Superior temporal gyrus (tissue), 1 donor: ENCODE measurements at regions not wholly inside any gene's neighbourhood (a gene's known extent, or its start where the extent isn't known, plus 50 kb on each side); places are given as distances from the start of the nearest gene placed in this dataset.

ENCODE experiments used
- DNase-seq: peaks from one replicate; pipeline ENCODE4 v3.0.0-alpha.2; 2016; ENCODE audit errors: extremely low spot score

DNA sequence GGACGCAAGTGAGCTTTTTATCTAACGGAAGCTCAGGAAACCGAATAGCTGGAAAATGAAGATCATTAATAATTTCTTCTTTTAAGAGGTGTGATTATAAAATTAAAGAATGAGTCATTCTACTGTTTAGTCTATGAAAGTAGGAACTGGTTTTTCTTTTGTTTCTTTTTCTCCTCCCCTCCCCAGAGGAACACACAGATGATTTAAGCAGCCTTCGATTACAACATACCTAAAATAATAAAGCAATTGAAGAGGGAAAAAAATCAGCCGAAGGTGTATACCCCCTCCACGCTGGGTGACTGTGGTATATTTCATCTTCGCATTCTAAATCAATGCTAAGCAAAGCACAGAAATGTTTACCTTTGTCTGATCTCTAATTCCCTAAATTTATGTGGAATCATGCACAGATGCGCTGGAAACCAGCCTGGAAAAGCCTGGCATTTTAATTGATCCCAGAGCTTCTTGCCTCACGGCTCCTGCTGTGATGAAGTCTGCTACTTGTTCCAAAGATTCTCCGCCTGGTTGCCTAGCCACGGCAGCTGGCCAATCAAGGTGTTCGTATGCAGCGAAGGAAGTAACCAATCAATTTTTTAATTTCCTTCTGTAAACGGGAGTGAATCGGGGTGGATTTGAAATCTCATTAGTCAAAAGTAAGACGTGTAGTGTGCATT lies 133.9 kb downstream of the FANCF start:
- peak; percentile 28 for DNase-seq

DNA sequence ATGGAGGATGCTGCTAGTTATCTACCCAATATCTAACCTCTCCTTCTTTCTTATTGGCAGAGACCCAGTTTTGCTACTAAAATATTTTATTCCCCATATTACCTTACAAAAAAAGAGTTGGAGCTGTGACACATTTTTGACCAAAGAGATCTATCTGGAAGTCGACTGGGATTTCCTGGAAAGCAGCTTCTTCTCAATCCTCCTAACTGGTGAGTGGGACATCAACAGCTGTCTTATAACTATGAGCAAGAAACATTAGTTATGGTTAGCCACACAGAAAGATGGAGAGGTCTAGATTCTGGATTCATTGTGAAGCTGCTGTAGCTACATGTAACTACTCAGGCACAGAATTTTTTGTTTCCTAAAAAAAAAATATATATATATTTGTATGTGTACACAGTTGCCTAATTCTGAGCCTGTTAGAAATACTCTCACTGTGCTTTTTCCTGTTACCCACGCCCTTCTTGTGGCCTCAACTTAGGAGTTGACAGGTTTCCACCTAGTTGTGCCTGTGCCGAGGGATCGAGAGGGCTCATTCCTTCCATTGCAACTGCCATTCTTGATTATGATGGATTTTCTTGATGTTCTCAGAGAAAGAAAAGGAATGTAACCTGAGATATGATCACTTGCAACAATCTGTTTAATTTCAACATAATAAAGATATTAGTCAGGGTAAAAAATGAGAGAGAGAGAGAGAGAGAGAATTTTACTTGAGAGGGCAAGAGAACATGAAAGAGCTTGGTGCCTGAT lies 142.0 kb downstream of the SLC17A6 start:
- no peak for DNase-seq

DNA sequence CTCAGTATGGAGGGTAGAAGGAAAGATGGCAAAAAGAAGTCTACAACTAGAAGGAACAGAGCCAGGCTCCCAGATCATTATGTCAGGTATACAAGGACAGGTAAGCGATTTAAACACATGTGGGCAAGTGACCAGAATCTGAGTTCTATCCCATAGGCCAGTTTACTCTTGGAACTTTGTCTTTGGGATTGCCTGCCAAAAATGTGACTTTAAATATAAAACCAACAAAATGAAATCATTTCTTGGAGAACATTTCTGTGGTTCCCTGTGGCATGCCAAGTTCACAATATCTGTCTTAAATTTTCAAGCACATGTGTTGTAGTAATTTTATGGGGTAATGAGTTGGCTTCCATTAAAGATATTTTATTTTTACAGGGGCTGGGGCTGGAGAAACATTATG lies 141.0 kb downstream of the SLC17A6 start:
- no peak for DNase-seq

DNA sequence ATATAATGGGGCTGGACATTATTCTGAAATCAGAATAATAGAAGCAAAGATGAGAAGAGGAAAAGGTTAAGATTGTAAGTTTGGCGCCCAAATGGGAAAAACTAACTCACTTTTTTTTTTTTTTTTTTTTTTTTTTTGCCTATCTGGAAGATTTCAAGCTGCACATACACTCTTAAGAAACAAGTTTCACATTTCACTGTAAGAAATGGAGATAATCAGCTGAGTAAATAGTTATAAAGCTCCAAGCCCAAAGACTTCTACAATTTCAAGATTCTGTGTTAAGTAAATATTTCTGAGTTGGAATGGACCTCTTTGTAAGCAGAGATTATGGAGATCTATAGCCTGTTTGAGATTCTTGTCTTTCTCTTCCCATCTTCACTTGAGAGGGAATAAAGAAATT lies 140.0 kb downstream of the SLC17A6 start:
- DNase-seq: no peak

DNA sequence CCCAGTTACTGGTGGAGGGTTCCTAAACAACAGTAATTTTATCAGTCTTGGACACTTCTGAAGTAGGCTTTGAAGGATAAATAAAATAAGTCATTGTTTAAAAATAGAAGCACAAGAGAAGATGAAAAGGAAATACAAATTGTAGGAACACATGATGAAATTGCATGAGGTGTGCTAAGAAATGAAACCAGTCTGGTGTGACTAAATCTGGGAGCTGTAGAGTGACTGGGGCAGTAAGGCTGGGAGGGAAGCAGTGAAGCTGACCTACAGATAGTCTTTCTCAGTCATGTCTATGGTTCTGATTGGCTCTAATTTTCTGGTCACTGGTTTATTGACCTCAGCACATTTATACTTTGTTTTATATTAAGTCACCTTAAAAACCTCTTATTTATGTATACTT lies 139.1 kb downstream of the SLC17A6 start:
- no peak for DNase-seq

DNA sequence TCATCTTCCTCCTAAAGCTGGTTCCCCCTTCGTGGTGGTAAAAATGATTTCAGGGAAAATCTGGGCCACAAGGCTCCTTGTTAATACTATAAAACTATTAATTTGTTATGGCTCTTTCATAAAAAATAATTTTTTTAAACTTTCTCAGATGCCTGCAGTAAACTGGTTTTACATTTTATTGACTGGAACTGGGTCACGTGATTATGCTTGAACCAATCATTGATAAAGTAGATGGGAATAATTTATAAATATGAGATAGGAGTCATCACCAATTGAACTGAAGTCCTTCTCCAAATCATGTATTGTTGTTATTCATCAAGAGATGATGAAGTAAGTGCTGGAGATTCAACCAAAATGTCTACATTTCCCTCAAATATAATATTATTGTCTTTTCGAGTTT lies 138.4 kb downstream of the SLC17A6 start:
- no peak for DNase-seq

DNA sequence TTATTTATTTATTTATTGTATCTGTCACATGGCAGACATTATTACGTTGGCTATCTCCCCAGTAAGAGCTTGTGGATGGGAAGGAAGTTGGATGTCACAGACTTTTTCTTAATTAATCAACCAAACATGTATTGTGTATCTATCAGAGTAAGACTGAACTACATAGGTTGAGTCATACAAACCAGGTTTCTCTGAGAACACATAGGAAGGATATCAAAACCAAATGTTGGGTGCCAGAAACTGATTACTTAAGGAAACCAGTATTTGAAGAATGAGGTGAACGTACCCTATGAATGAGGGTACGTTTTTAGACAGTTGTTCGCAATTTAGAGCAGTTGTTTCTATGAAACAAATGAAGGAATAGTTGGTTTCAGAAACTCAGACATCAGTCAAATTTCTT lies 136.4 kb downstream of the SLC17A6 start:
- DNase-seq: no peak

DNA sequence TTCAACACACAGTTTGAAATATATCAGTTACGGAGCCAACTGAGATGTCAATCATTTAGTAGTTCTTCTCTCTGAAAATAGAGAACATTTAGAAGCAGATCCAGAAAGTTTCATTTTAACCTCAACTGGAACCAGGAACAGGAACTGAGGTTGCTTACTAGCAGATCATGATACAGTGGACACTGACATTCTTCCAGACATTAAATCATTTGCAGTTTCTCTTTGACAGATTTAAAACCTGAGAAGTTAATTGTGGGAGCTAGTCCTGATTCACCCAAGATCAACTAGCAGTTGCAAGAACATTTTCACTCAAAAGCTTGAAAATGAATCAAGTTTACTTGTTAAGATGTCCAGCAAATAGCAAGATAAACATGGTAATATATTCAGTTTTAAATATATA lies 135.4 kb downstream of the SLC17A6 start:
- no peak for DNase-seq

DNA sequence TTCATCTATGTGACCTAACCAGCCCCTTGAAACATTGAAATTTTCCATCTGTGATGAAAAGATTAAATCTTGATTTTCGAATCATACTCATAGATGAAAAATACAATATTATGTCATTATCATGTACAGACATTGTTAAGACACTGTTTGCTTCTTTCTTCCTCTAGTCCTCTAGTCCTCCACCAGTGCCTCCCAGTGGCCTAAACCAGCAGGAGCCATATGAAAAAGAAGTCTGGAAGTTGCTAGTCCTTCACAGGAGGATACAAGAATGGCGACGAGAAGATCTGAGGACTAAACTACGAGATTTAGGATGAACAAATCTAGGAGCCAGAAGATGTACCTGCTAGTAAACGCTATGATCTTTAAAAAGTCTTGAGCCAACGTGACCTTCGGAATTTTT lies 134.1 kb downstream of the SLC17A6 start:
- DNase-seq: no peak

DNA sequence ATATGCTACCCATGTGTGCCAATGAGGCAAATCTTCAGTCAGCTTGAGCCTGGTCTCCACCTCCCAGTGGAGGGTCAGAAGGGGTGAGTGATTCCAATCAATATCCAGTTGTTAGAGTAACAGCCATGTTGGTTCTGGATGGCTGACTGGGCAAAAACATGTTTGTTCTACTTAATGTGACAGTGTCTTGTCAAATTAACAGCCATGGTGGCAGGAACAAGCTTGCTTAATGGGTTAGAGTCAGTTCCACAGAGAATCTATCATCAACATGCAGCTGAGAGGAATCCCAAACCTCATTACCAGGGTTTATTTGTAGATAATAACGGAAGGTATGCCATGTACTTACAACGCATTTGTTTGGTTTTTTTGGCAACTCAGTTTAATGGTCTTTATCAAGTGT lies 133.2 kb downstream of the SLC17A6 start:
- no peak for DNase-seq

DNA sequence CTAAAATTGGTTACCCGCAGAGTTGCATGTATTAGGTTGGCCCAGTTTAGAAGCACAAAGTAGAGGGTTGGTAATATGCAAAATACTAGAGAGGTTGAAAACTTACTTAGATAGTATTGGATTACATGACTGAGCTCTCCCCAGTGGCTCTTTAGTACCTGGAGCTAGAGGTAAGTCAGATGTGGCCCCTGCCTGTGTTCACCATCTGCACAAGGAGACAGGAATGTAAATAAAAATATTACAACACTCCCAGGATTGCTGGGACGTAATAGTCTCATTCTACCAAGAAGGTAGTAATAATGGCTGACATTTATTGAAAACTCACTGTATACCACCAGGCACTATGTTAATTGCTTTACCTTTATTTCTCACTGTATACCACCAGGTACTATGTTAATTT lies 129.6 kb downstream of the SLC17A6 start:
- DNase-seq: no peak

DNA sequence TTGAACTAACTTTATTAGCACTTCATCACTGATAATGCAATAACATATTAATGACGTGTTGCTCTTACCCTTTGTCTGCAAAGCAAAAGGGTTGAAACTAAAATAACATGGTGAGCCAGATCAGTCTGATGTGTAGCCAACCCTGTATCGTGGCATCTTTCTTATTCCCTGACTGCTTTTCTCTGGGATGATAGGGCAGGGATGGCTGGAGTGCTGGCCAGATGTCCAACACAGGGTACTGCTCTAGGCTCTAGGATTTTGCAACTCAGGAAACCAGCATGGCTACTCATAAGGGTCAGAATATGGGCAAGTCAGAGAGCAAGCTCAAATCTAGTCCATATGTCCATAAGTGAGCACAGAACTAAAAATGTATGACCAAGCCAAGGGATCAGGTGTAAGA lies 129.1 kb downstream of the SLC17A6 start:
- no peak for DNase-seq

DNA sequence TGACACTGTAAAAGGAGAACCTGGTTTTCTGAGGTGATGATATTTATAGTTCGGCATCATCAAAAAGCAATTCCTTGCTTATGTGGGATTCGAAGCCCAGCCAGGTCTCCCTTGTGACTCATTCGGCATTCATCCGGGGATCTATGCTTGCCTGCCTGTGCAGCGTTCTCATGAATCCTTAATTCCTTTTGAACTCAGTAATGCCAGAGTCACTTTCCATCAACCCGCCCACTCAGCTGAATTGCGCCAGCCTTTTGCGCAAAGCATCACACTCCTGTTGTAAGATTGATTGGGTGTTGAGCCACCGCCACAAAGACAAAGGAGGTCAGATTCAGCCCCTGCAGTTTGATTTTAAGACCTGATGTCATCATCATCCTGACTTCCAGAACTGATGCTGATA lies 128.6 kb downstream of the SLC17A6 start:
- DNase-seq: no peak

DNA sequence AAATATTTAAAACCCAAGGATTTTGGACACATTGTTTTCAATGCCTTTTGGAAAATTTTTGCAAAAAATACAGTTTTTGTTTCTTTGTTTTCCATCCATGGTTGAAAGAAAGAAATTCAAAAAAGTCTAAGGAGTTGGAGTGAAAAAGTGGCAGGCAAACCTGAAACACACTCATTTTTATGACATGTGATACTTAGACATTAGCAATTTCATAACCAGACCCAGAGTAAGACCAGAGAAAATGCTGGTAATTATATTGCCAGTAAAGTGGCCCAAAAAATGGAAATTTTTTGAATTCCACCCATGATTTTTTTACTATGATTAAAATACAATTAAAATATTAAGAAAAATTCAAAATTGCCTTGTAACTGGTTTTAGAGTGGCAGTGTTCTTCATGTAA lies 128.2 kb downstream of the SLC17A6 start:
- no peak for DNase-seq

DNA sequence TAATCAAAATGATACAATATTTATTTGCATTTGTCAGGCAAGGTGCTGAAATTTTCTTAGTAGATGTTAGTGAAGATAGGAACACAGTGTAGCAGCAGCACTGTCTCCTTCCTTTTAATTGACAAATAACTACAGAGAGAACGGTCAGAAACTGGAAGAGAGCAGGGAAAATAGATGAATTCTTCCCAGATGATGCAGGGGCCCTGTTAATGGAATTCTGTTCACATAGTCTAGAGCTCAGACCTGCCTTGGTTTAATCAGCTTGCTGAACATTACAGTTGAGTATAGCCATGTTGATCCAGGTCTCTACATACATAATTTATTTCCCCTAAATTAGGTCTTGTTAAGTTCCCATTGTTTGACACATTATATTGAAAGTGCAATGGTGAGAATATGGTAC lies 127.4 kb downstream of the SLC17A6 start:
- DNase-seq: no peak

DNA sequence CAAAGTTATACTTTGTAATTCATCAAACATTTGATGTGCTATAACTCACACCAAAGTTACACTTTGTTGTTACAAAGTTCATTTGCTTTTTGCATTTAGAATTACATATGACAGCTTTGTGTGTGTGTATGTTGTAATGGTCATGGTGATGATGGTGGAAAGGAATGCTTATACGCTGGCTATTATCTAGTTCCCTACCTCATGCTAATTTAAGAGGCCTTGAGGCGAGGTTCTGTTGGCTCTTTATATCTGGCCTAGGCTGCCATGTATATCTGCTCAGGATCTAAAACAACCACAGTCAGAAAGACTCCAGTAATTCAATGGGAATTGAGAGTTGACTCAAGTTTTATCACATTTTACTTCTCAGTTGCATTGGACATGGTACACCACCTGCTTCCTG lies 123.4 kb downstream of the SLC17A6 start:
- DNase-seq: no peak

DNA sequence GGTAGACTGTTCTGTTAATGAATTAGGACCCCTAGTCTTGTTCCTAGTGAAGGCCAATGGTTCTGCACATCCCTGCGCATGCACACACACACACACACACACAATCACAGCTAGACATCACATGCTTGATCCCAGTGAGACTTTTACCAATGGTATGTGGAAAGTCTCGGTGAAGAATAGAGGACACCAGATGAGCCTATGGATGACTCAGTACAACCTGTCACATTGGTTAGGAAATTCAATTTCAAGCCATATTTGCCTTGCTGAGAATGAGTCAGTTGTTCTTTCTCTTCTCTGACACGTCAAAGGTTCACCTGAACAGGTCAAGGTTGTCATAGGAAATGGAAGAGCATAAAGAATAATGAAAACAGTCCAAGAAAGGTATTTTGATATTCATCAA lies 122.0 kb downstream of the SLC17A6 start:
- no peak for DNase-seq

DNA sequence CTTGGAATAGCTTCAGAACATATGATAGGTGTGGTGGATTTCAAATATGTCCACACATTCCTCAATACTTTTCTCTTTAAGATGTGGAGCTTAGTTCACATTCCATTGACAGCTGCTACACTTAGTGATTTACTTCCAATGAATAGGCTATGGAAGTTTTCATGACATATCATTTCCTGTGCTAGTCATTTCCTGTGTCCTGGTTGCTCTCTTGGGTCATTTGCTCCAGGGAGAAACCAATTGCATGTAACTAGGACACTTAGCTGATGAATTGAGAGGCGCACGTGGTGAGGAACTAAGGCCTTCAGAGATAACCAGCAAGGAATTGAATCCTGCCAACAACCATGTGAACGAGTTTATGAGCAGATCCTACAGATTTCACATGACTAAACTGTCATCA lies 120.9 kb downstream of the SLC17A6 start:
- DNase-seq: no peak

DNA sequence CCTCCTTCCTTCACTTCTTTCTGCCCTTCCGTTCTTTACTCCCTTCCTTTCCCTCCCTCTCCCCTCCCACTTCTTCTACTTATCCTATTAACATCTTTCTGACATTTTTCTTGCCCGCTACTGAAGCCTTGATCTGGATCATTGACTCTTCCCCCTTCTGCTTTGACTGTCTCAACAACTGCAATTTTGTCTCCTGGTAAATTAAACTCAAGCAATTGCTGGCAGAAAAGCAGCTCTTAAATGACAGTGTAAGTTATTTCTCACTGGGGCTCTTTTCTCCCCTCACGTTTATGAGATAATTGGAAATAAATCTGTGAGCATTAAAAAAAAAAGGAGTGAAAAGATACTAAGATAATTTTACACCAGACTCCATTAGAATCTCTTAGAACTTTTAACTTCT lies 120.0 kb downstream of the SLC17A6 start:
- DNase-seq: no peak

DNA sequence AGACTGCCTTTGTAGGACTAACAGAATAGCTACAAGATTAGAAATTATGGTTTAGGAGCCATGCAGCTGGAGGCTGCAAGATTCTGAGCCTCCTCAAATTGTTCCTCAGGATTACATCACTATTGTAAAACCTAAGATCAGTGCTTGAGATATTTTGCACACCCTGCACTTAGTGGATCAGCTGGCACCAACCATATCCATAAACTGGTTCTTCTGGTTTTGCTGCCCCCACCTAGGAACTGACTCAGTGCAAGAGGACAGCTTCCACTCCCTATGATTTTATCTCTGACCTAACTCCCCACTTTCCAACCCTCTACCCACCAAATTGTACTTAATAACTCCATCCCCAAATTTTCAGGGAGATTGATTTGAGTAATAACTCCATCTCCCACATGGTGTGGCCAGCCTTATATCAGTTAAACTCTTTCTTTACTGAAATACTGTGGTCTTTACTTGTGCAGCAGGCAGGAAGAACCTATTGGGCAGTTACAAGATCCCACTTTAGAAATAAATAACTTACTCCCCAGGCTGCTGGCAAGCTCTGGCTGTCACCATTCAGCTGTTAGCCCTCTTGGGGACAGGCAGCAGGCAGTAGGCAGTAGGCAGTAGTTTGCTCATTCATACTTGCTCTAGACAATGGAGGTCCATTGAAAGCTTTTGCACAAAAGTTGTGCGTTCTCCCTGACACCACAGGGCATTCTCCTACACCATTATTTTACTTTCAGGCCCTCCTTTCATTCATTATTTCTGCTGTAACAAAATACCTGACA lies 119.0 kb downstream of the SLC17A6 start:
- DNase-seq: no peak

DNA sequence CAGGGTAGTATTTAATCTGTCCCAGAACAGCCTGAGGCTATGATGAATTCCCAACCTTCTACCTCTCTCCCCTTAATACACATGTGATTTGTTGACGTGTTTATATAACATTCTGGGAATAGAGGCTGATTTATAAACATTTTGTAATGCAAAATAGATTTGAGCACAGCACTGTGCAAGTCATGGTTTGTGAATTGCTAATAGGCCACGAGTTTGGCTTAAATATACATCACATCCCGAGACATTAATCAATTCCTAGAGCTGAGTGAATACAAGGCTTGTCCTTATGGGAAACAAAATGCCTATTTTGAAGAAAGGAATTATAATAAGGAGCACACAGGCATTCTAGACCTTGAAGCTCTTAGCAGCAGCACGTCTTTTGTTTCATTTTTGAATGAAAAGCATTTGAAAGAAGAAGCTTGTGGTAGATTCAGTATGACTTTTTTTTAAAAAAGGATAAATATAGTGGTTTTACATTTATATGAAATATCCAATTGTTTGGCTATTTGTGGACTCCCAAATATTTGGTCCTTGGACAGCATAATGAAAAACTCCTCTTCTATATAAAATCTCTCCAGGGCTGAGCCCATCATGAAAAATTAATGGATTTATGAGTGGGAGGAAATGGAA lies 116.4 kb downstream of the SLC17A6 start:
- no peak for DNase-seq

DNA sequence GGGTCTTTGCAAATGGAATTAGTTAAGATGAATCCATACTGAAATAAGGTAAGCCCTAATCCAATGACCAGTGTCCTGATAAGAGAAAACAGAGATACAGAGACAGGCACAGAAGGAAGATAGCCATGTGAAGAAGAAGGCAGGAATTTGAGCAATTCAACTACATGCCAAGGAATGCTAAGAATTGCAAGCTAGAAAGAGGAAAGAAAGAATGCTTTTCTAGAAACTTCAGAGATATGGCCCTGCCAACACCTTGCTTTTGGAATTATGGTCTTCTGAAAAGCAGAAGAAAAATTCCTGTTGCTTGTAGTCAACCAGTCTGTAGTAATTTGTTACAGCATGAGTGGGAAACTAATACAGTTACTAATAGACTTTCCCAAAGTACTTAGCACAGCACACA lies 111.3 kb downstream of the SLC17A6 start:
- DNase-seq: no peak

DNA sequence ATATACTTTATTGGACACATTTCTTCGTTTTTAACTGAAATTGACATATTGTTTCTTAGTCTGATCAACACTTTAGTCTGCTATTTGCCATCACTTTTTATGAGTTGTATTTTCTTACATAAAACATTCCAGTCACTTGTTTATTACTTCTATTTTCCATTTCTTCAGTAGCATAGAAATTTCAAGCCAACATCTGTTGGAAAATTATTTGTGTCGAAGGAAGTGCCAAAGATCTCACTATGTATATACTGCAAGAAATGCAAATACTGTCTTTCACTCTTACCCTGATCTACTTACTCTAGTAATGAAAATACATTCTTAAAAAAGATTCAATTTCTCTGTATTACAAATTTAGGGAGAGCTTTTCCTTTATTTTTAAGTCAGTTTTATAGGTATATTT lies 105.9 kb downstream of the SLC17A6 start:
- DNase-seq: no peak
